Brain microvascular endothelial cell (primary cell): ENCODE measurements at regions not wholly inside any gene's neighbourhood (a gene's known extent, or its start where the extent isn't known, plus 50 kb on each side); places are given as distances from the start of the nearest gene placed in this dataset.

Experiments
- DNase-seq: peaks from one replicate; pipeline ENCODE4 v3.0.0-alpha.2; 2020
- H3K27ac ChIP-seq: fragments of 250-450 bp; sonication (Bioruptor Pico); 2 replicates; pipeline ENCODE4 v1.5.1; 2020; ENCODE audit warnings: mild to moderate bottlenecking, moderate library complexity
- H3K27me3 ChIP-seq: fragments of 250-450 bp; sonication (Bioruptor Pico); replicated peaks from 2 replicates; pipeline ENCODE4 v1.5.1; 2020; ENCODE audit warnings: mild to moderate bottlenecking
- H3K36me3 ChIP-seq: fragments of 250-450 bp; sonication (Bioruptor Pico); replicated peaks from 2 replicates; pipeline ENCODE4 v1.5.1; 2020; ENCODE audit warnings: mild to moderate bottlenecking
- H3K4me3 ChIP-seq: 2 replicates; pipeline ENCODE4 v1.5.1; 2011; ENCODE audit warnings: low read depth, mild to moderate bottlenecking, control low read depth, low read length, moderate library complexity
- CTCF ChIP-seq: IDR thresholded peaks from 2 replicates; pipeline ENCODE4 v1.5.1; 2011; ENCODE audit warnings: low read depth, mild to moderate bottlenecking, moderate library complexity, low read length, control low read depth, inconsistent platforms; ENCODE audit errors: missing control alignments
- in situ Hi-C: cut with HindIII; loops from 2 replicates; pipeline ENCODE4 v1.10.0; 2017; ENCODE audit warnings: low sequenced_read_pairs, low pct_ligation_motif_present

- Histone ChIP-seq H3K27me3 (no peaks in the 10 kb centered on the region), H3K27ac (no peak overlapping the region), H3K36me3 (no peaks in the 10 kb centered on the region), H3K4me3 (no peak overlapping the region)
- in situ Hi-C loops, result no loop called here
- DNase-seq, result no peak
- TF ChIP-seq CTCF, result peak; percentile 18
Measured at GRCh38 chr3:59607656-59608055, 557.8 kb upstream of the CFAP20DC start.

GRCh38 chr3:59606638-59607266, 556.9 kb upstream of the CFAP20DC start:
- no peaks in the 10 kb centered on the region for H3K36me3 ChIP-seq
- no peaks in the 10 kb centered on the region for H3K27me3 ChIP-seq
- H3K27ac ChIP-seq, result no peak overlapping the region
- TF ChIP-seq CTCF, result no peak
- no peak for DNase-seq
- in situ Hi-C loops, result no loop called here
- H3K4me3 ChIP-seq, result no peak overlapping the region

GRCh38 chr3:59605944-59606534, 556.2 kb upstream of the CFAP20DC start:
- Histone ChIP-seq H3K27ac (no peak overlapping the region), H3K27me3 (no peaks in the 10 kb centered on the region), H3K36me3 (no peaks in the 10 kb centered on the region), H3K4me3 (no peak overlapping the region)
- no peak for TF ChIP-seq CTCF
- in situ Hi-C loops, result no loop called here
- DNase-seq, result no peak

GRCh38 chr3:59605318-59605717, 555.5 kb upstream of the CFAP20DC start:
- in situ Hi-C loops, result no loop called here
- Histone ChIP-seq H3K27ac (no peak overlapping the region), H3K4me3 (no peak overlapping the region), H3K36me3 (no peaks in the 10 kb centered on the region), H3K27me3 (no peaks in the 10 kb centered on the region)
- no peak for TF ChIP-seq CTCF
- no peak for DNase-seq

GRCh38 chr3:59601486-59601885, 551.7 kb upstream of the CFAP20DC start:
- Histone ChIP-seq H3K27me3 (no peaks in the 10 kb centered on the region), H3K27ac (no peak overlapping the region), H3K4me3 (no peak overlapping the region), H3K36me3 (no peaks in the 10 kb centered on the region)
- no peak for DNase-seq
- no peak for TF ChIP-seq CTCF
- in situ Hi-C loops, result no loop called here

- H3K27ac ChIP-seq, result no peak overlapping the region
- no peak overlapping the region for H3K4me3 ChIP-seq
- TF ChIP-seq CTCF, result no peak
- H3K36me3 ChIP-seq, result no peaks in the 10 kb centered on the region
- in situ Hi-C loops, result no loop called here
- no peak for DNase-seq
- no peaks in the 10 kb centered on the region for H3K27me3 ChIP-seq
Measured at GRCh38 chr3:59600631-59601030, 550.8 kb upstream of the CFAP20DC start.
